Upper lobe of left lung (tissue), 6 donors: ENCODE measurements at regions not wholly inside any gene's neighbourhood (a gene's known extent, or its start where the extent isn't known, plus 50 kb on each side); places are given as distances from the start of the nearest gene placed in this dataset.

Experiments used
- ATAC-seq, 2 donors: fragments of 200-7000 bp; cut with Tn5 transposase; one replicate each; pipeline ENCODE4 v1.9.1; 2022; ENCODE audit warnings: mild to moderate bottlenecking in 2 of 2, moderate library complexity in 2 of 2; ENCODE audit not compliant: low FRiP score in 2 of 2
- DNase-seq, 2 donors: peaks; one replicate each; pipeline ENCODE4 v3.0.0-alpha.2; 2019 to 2020
- H3K27ac ChIP-seq, 4 donors: fragments of 200-600 bp; sonication (generic); one replicate each; pipeline ENCODE4 v1.5.1; 2016 to 2019
- H3K27me3 ChIP-seq, 4 donors: fragments of 200-600 bp; sonication (generic); one replicate each; pipeline ENCODE4 v1.5.1; 2017 to 2019
- H3K36me3 ChIP-seq, 4 donors: fragments of 200-600 bp; sonication (generic); one replicate each; pipeline ENCODE4 v1.5.1; 2016 to 2019
- H3K4me1 ChIP-seq, 4 donors: fragments of 200-600 bp; sonication (generic); one replicate each; pipeline ENCODE4 v1.5.1; 2018 to 2019
- H3K4me3 ChIP-seq, 4 donors: fragments of 200-600 bp; sonication (generic); one replicate each; pipeline ENCODE4 v1.5.1; 2017 to 2019; ENCODE audit warnings: mild to moderate bottlenecking in 2 of 4, moderate library complexity in 1 of 4
- H3K9me3 ChIP-seq, 4 donors: fragments of 200-600 bp; sonication (generic); one replicate each; pipeline ENCODE4 v1.5.1; 2018 to 2019
- CTCF ChIP-seq, 6 experiments: fragments of 450-650 bp in 4 of 6; fragments of 200-600 bp in 2 of 6; sonication (generic) in 2 of 6; IDR thresholded peaks; one replicate each; pipeline ENCODE4 v1.5.1; 2016 to 2019; ENCODE audit warnings: antibody characterized with exemption in 6 of 6
- EP300 ChIP-seq, 4 donors: sonication (generic); formaldehyde crosslinking; IDR thresholded peaks; one replicate each; pipeline ENCODE4 v1.5.1; 2017; ENCODE audit warnings: antibody characterized with exemption in 4 of 4, control low read depth in 2 of 4
- POLR2A ChIP-seq, 4 donors: fragments of 450-650 bp; IDR thresholded peaks; one replicate each; pipeline ENCODE4 v1.5.1; 2016 to 2017; ENCODE audit warnings: antibody characterized with exemption in 4 of 4, mild to moderate bottlenecking in 2 of 4
- POLR2AphosphoS5 ChIP-seq, 2 donors: sonication (generic); formaldehyde crosslinking; IDR thresholded peaks; one replicate each; pipeline ENCODE4 v1.5.1; 2017; ENCODE audit warnings: antibody characterized with exemption in 2 of 2
- WGBS, 2 donors: methylation state at CpG; one replicate each; pipeline ENCODE4 v1.1.5; 2017 to 2018; 5-methylcytosine and 5-hydroxymethylcytosine counted together
- donor health status: DM: no; HTN: no; CAD: no; lungs with moderate emphysema.
- donor health status: DM: no; HTN: yes; CAD: no; lungs with severe emphysema.

GRCh38 chr1:115218699-115219098, 119.3 kb downstream of the NGF start:
- Histone ChIP-seq H3K27ac (no peak overlapping the region), H3K9me3 (no peaks in the 10 kb centered on the region), H3K27me3 (no peaks in the 10 kb centered on the region), H3K4me3 (no peak overlapping the region), H3K4me1 (no peaks in the 10 kb centered on the region), H3K36me3 (no peaks in the 10 kb centered on the region)
- WGBS, 2 donors, result 88 to 92% methylated on average over 3 of the region's 3 CpGs
- DNase-seq, result no peak
- no peak for ATAC-seq
- no peak for TF ChIP-seq POLR2A (IDR thresholded peaks at IDR 0.05)
- TF ChIP-seq CTCF (IDR thresholded peaks at IDR 0.05), result no peak
- TF ChIP-seq EP300 (IDR thresholded peaks at IDR 0.05), result no peak
- TF ChIP-seq POLR2AphosphoS5 (IDR thresholded peaks at IDR 0.05), result no peak

- 64 to 67% methylated on average over 6 of the region's 6 CpGs for WGBS, 2 donors
- ATAC-seq, result no peak
- Histone ChIP-seq H3K4me3 (no peak overlapping the region), H3K4me1 (no peaks in the 10 kb centered on the region), H3K36me3 (no peaks in the 10 kb centered on the region), H3K9me3 (no peaks in the 10 kb centered on the region), H3K27me3 (no peaks in the 10 kb centered on the region), H3K27ac (no peak overlapping the region)
- TF ChIP-seq POLR2AphosphoS5 (IDR thresholded peaks at IDR 0.05), result no peak
- TF ChIP-seq EP300 (IDR thresholded peaks at IDR 0.05), result no peak
- TF ChIP-seq CTCF (IDR thresholded peaks at IDR 0.05), result no peak
- no peak for TF ChIP-seq POLR2A (IDR thresholded peaks at IDR 0.05)
- no peak for DNase-seq
Measured at GRCh38 chr1:115218034-115218405, 120.0 kb downstream of the NGF start.

- H3K36me3 ChIP-seq, result no peaks in the 10 kb centered on the region
- ATAC-seq (peak in 1 of 2 donors; percentile 70), DNase-seq (no peak)
- no peak for TF ChIP-seq POLR2AphosphoS5 (IDR thresholded peaks at IDR 0.05)
- TF ChIP-seq EP300 (IDR thresholded peaks at IDR 0.05), result no peak
- TF ChIP-seq CTCF (IDR thresholded peaks at IDR 0.05), result no peak
- TF ChIP-seq POLR2A (IDR thresholded peaks at IDR 0.05), result no peak
- 75 to 77% methylated on average over 11 of the region's 11 CpGs for WGBS, 2 donors
- no peaks in the 10 kb centered on the region for H3K9me3 ChIP-seq
- H3K27ac ChIP-seq, result no peak overlapping the region
- no peaks in the 10 kb centered on the region for H3K4me1 ChIP-seq
- H3K4me3 ChIP-seq, result no peak overlapping the region
- no peaks in the 10 kb centered on the region for H3K27me3 ChIP-seq
Measured at GRCh38 chr1:115217150-115218033, 120.7 kb downstream of the NGF start.

- no peak for ATAC-seq
- DNase-seq, result no peak
- no peak overlapping the region for H3K27ac ChIP-seq
- no peaks in the 10 kb centered on the region for H3K9me3 ChIP-seq
- no peaks in the 10 kb centered on the region for H3K27me3 ChIP-seq
- TF ChIP-seq POLR2A (IDR thresholded peaks at IDR 0.05), result no peak
- TF ChIP-seq EP300 (IDR thresholded peaks at IDR 0.05), result no peak
- no peak for TF ChIP-seq POLR2AphosphoS5 (IDR thresholded peaks at IDR 0.05)
- no peak for TF ChIP-seq CTCF (IDR thresholded peaks at IDR 0.05)
- no peaks in the 10 kb centered on the region for H3K4me1 ChIP-seq
- no peak overlapping the region for H3K4me3 ChIP-seq
- no peaks in the 10 kb centered on the region for H3K36me3 ChIP-seq
- WGBS, 2 donors, result 90% methylated on average over 4 of the region's 4 CpGs
Measured at GRCh38 chr1:115215703-115216521, 122.1 kb downstream of the NGF start.
